GM23248 (cell line): ENCODE measurements at regions not wholly inside any gene's neighbourhood (a gene's known extent, or its start where the extent isn't known, plus 50 kb on each side); places are given as distances from the start of the nearest gene placed in this dataset.
A peak's percentile ranks its signal among the peaks of the same experiment; 100 is the strongest.
"Not testable (repeated sequence)": the region's sequence is repeated elsewhere in the genome, so short reads cannot be mapped to it uniquely, and the experiment has no call there.

Experiments used
- DNase-seq: peaks from one replicate; pipeline ENCODE4 v3.0.0-alpha.2; 2015
- H2AFZ ChIP-seq: fragments of 200-600 bp; sonication (generic); 2 replicates; pipeline ENCODE4 v1.6.1; 2016; ENCODE audit warnings: antibody characterized with exemption
- H3F3A ChIP-seq: fragments of 200-600 bp; sonication (generic); 2 replicates; pipeline ENCODE4 v1.6.1; 2016; ENCODE audit warnings: mild to moderate bottlenecking, antibody characterized with exemption, mixed run types; ENCODE audit not compliant: insufficient read depth
- H3K27ac ChIP-seq: fragments of 200-600 bp; sonication (generic); 2 replicates; pipeline ENCODE4 v1.5.1; 2016; ENCODE audit warnings: mild to moderate bottlenecking
- H3K27me3 ChIP-seq: fragments of 200-600 bp; sonication (generic); replicated peaks from 2 replicates; pipeline ENCODE4 v1.6.1; 2016; ENCODE audit warnings: mild to moderate bottlenecking; ENCODE audit not compliant: insufficient read depth
- H3K36me3 ChIP-seq: fragments of 200-600 bp; sonication (generic); 2 replicates; pipeline ENCODE4 v1.6.1; 2016; ENCODE audit warnings: low read depth, mild to moderate bottlenecking
- H3K4me1 ChIP-seq: fragments of 200-600 bp; sonication (generic); 2 replicates; pipeline ENCODE4 v1.6.1; 2016; ENCODE audit warnings: mild to moderate bottlenecking; ENCODE audit not compliant: insufficient read depth
- H3K4me2 ChIP-seq: fragments of 200-600 bp; sonication (generic); one replicate; pipeline ENCODE4 v1.6.1; 2016; ENCODE audit warnings: mild to moderate bottlenecking; ENCODE audit not compliant: unreplicated experiment
- H3K4me3 ChIP-seq: fragments of 200-600 bp; sonication (generic); 2 replicates; pipeline ENCODE4 v1.5.1; 2016; ENCODE audit warnings: mild to moderate bottlenecking
- H3K79me2 ChIP-seq: fragments of 200-600 bp; sonication (generic); 2 replicates; pipeline ENCODE4 v1.6.1; 2016; ENCODE audit warnings: mild to moderate bottlenecking; ENCODE audit not compliant: insufficient read depth
- H3K9ac ChIP-seq: fragments of 200-600 bp; sonication (generic); 2 replicates; pipeline ENCODE4 v1.6.1; 2016; ENCODE audit warnings: mild to moderate bottlenecking
- H3K9me2 ChIP-seq: fragments of 200-600 bp; sonication (generic); 2 replicates; pipeline ENCODE4 v1.6.1; 2016; ENCODE audit warnings: mixed run types, mild to moderate bottlenecking, moderate library complexity; ENCODE audit not compliant: insufficient read depth
- H3K9me3 ChIP-seq: fragments of 200-600 bp; sonication (generic); one replicate; pipeline ENCODE4 v1.6.1; 2017; ENCODE audit warnings: low read depth
- H4K20me1 ChIP-seq: fragments of 200-600 bp; sonication (generic); 2 replicates; pipeline ENCODE4 v1.6.0; 2016; ENCODE audit not compliant: insufficient read depth
- EZH2 ChIP-seq: fragments of 200-600 bp; sonication (generic); IDR thresholded peaks from 2 replicates; pipeline ENCODE4 v1.6.1; 2018; ENCODE audit warnings: antibody characterized with exemption, mild to moderate bottlenecking; ENCODE audit not compliant: insufficient read depth, poor library complexity, severe bottlenecking
- EZH2phosphoT487 ChIP-seq: fragments of 200-600 bp; sonication (generic); IDR thresholded peaks from 2 replicates; pipeline ENCODE4 v1.6.1; 2018; ENCODE audit warnings: antibody characterized with exemption, moderate library complexity, mild to moderate bottlenecking, low read depth; ENCODE audit not compliant: insufficient read depth
- WGBS, 2 experiments: methylation state at CpG; one replicate each; pipeline ENCODE4 v1.1.6; 2015 to 2017; ENCODE audit warnings: low lambda C conversion rate in 2 of 2, low coverage in 1 of 2; ENCODE audit errors: missing lambda C conversion rate in 2 of 2; 5-methylcytosine and 5-hydroxymethylcytosine counted together
- in situ Hi-C: fragments of 300-500 bp; cut with MboI; formaldehyde crosslinking; loops from 2 replicates; pipeline ENCODE4 v1.15.0; 2020

GRCh38 chr5:68114378-68115040 is 101.0 kb upstream of the PIK3R1 start:
- Histone ChIP-seq H3K4me2 (peak overlapping the region; percentile 38), H3K9me2 (no peaks in the 10 kb centered on the region), H3K79me2 (no peaks in the 10 kb centered on the region), H3K4me1 (peaks cover 15% of the 10 kb centered on the region), H3K36me3 (no peaks in the 10 kb centered on the region), H2AFZ (peak overlapping the region; percentile 43; the same call in 1 of the 2 replicates), H3K27ac (peak overlapping the region; percentile 79), H3K27me3 (no peaks in the 10 kb centered on the region), H3K9me3 (no peaks in the 10 kb centered on the region), H3F3A (peaks cover 16% of the 10 kb centered on the region), H3K4me3 (peak overlapping the region; percentile 10; the same call in 1 of the 2 replicates), H3K9ac (peak overlapping the region; percentile 19; the same call in 1 of the 2 replicates), H4K20me1 (no peaks in the 10 kb centered on the region)
- peak; percentile 93 for DNase-seq
- in situ Hi-C loops: no loop called here
- TF ChIP-seq EZH2 (no peak), EZH2phosphoT487 (peak; percentile 70; the same call in 1 of the 2 replicates)
- 4 to 8% methylated on average over 2 of the region's 2 CpGs for WGBS, 2 experiments

- no peaks in the 10 kb centered on the region for H3K9me3 ChIP-seq
Observed at GRCh38 chr5:68112658-68113057, 102.9 kb upstream of the PIK3R1 start.

GRCh38 chr5:68110894-68111293 is 104.7 kb upstream of the PIK3R1 start:
- in situ Hi-C loops: no loop called here
- Histone ChIP-seq H3K9me2 (no peaks in the 10 kb centered on the region), H2AFZ (no peak overlapping the region), H3K27me3 (no peaks in the 10 kb centered on the region), H4K20me1 (no peaks in the 10 kb centered on the region), H3F3A (peaks cover 16% of the 10 kb centered on the region), H3K4me1 (peaks cover 15% of the 10 kb centered on the region), H3K79me2 (no peaks in the 10 kb centered on the region), H3K9ac (no peak overlapping the region), H3K36me3 (no peaks in the 10 kb centered on the region), H3K4me2 (no peak overlapping the region), H3K27ac (no peak overlapping the region), H3K9me3 (peaks cover 2% of the 10 kb centered on the region), H3K4me3 (no peak overlapping the region)
- no peak for DNase-seq
- no peak for TF ChIP-seq EZH2phosphoT487
- TF ChIP-seq EZH2: no peak
- 53 to 76% methylated on average over 1 of the region's 1 CpG for WGBS, 2 experiments

More at GRCh38 chr5:68112658-68113057, 102.9 kb upstream of the PIK3R1 start:
- DNase-seq: no peak
- Histone ChIP-seq H3K4me3 (no peak overlapping the region), H3K27ac (no peak overlapping the region), H3K4me2 (no peak overlapping the region), H3K9ac (no peak overlapping the region), H3F3A (peaks cover 16% of the 10 kb centered on the region), H2AFZ (no peak overlapping the region), H3K36me3 (no peaks in the 10 kb centered on the region), H3K4me1 (peaks cover 15% of the 10 kb centered on the region), H3K27me3 (no peaks in the 10 kb centered on the region), H3K79me2 (no peaks in the 10 kb centered on the region), H4K20me1 (no peaks in the 10 kb centered on the region), H3K9me2 (no peaks in the 10 kb centered on the region)
- in situ Hi-C loops: no loop called here
- WGBS, 2 experiments: 98 to 99% methylated on average over 2 of the region's 2 CpGs
- TF ChIP-seq EZH2phosphoT487: no peak
- no peak for TF ChIP-seq EZH2

GRCh38 chr5:68110264-68110663 is 105.3 kb upstream of the PIK3R1 start:
- Histone ChIP-seq H3K79me2 (no peaks in the 10 kb centered on the region), H3K9me3 (peaks cover 2% of the 10 kb centered on the region), H3F3A (peaks cover 15% of the 10 kb centered on the region), H3K27me3 (no peaks in the 10 kb centered on the region), H3K27ac (no peak overlapping the region), H4K20me1 (no peaks in the 10 kb centered on the region), H3K9ac (no peak overlapping the region), H3K4me3 (no peak overlapping the region), H3K9me2 (no peaks in the 10 kb centered on the region), H3K4me1 (peaks cover 13% of the 10 kb centered on the region), H3K4me2 (no peak overlapping the region), H2AFZ (no peak overlapping the region), H3K36me3 (no peaks in the 10 kb centered on the region)
- no peak for TF ChIP-seq EZH2phosphoT487
- in situ Hi-C loops: no loop called here
- 94 to 96% methylated on average over 1 of the region's 1 CpG for WGBS, 2 experiments
- no peak for DNase-seq

GRCh38 chr5:68104217-68104616 is 111.3 kb upstream of the PIK3R1 start:
- H3F3A ChIP-seq, H3K36me3 ChIP-seq, H2AFZ ChIP-seq, H3K9ac ChIP-seq, H3K4me1 ChIP-seq, H3K27ac ChIP-seq, in situ Hi-C loops, H3K79me2 ChIP-seq, DNase-seq, H4K20me1 ChIP-seq, H3K27me3 ChIP-seq, H3K9me3 ChIP-seq, H3K9me2 ChIP-seq, H3K4me2 ChIP-seq, H3K4me3 ChIP-seq: not testable (repeated sequence)
- 76 to 90% methylated on average over 2 of the region's 2 CpGs for WGBS, 2 experiments

GRCh38 chr5:68103297-68103696 is 112.3 kb upstream of the PIK3R1 start:
- H3K9me3 ChIP-seq, H3K4me1 ChIP-seq, H3K4me3 ChIP-seq, H3K79me2 ChIP-seq, H2AFZ ChIP-seq, in situ Hi-C loops, H4K20me1 ChIP-seq, H3F3A ChIP-seq, H3K27me3 ChIP-seq, H3K9me2 ChIP-seq, H3K4me2 ChIP-seq, H3K36me3 ChIP-seq, H3K27ac ChIP-seq, H3K9ac ChIP-seq, DNase-seq: not testable (repeated sequence)
- WGBS, 2 experiments: 91 to 98% methylated on average over 4 of the region's 4 CpGs
